ENCODE measurements at regions not wholly inside any gene's neighbourhood (a gene's known extent, or its start where the extent isn't known, plus 50 kb on each side); places are given as distances from the start of the nearest gene placed in this dataset.
A peak's percentile ranks its signal among the peaks of the same experiment; 100 is the strongest.

DNA sequence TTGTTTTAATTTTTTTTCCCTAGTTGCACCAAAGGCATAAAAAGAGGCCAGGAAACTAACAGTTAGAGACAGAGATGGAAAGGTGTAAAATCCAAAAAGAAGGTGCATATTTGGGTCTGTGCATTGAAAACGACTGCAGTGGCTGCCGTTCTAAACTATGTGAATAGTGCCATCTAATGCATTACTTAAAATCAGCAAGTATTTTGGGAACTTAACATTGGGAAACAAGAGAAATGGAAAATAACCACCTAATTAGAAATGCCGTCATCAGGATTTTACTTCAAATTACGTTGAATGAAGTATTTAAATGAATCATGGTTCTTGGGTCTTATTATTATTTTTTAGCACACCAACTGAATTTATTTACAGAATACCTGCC, 189.5 kb upstream of the MIR17HG start:
- Histone ChIP-seq H2AFZ (ENCODE audit: low read depth, low read length, poor library complexity, severe bottlenecking) (no peak overlapping the region), H3K4me3 (replicated peaks in 1 of 2; ENCODE audit: low read depth in 1 of 2, low read length in 2 of 2) (no peak overlapping the region), H3K9me3 (ENCODE audit: control insufficient read depth in 1 of 2, insufficient read depth in 1 of 2, low read depth in 1 of 2, low read length in 2 of 2) (no peaks in the 10 kb centered on the region), H3K27me3 (ENCODE audit: insufficient read depth, low read length) (peaks cover 14% of the 10 kb centered on the region; the same call in 1 of the 2 replicates), H3K9me2 (ENCODE audit: insufficient read depth) (no peaks in the 10 kb centered on the region), H3K4me1 (ENCODE audit: control insufficient read depth in 1 of 2, insufficient read depth in 2 of 2, low read length in 2 of 2) (no peaks in the 10 kb centered on the region), H3K27ac (ENCODE audit: low read depth, low read length) (no peak overlapping the region), H4K20me1 (ENCODE audit: insufficient read depth) (no peaks in the 10 kb centered on the region), H3K79me2 (ENCODE audit: insufficient read depth, low read length) (no peaks in the 10 kb centered on the region), H3K9ac (ENCODE audit: low read length) (no peak overlapping the region), H3K36me3 (ENCODE audit: control insufficient read depth in 1 of 2, insufficient read depth in 2 of 2, low read length in 2 of 2) (no peaks in the 10 kb centered on the region), H3K4me2 (ENCODE audit: low read length) (no peak overlapping the region)
- POLR2A ChIA-PET = no interaction called here
- BruUV-seq (replicated peaks) = no TSS peak
- TF ChIP-seq ZBTB33 (IDR thresholded peaks at IDR 0.05; ENCODE audit: extremely low read depth, insufficient replicate concordance, low read length) (no peak), TCF7L2 (IDR thresholded peaks at IDR 0.05; ENCODE audit: borderline replicate concordance, extremely low read depth, insufficient read depth, insufficient read length) (no peak), SP1 (IDR thresholded peaks at IDR 0.05; ENCODE audit: low read depth) (no peak), POLR2A (IDR thresholded peaks at IDR 0.05; ENCODE audit: borderline replicate concordance, extremely low read depth, insufficient read depth, insufficient read length) (no peak), EZH2 (IDR thresholded peaks at IDR 0.05) (no peak)
- RAD21 ChIA-PET (ENCODE audit: low non-redundant PET in 1 of 2, low total read pairs in 2 of 2, uncharacterized antibody in 2 of 2, unreplicated experiment in 2 of 2) = no interaction called here
- CTCF ChIA-PET = interaction anchor here (1.5 kb wide), 1 partner anchor 80 kb away, joined by 5 read pairs; no protein-coding TSS in a partner anchor
- DNase-seq (ENCODE audit: low read depth, low spot score) = no peak
- intact Hi-C loops (cut with micrococcal nuclease) = no loop called here
- ATAC-seq = no peak

- no peaks in the 10 kb centered on the region for H3K79me2 ChIP-seq (ENCODE audit: insufficient read depth, low read length)
- DNase-seq (ENCODE audit: low read depth, low spot score) (no peak), ATAC-seq (no peak)
- ChIA-PET RAD21 (ENCODE audit: low non-redundant PET in 1 of 2, low total read pairs in 2 of 2, uncharacterized antibody in 2 of 2, unreplicated experiment in 2 of 2) (no interaction called here), POLR2A (no interaction called here), CTCF (interaction anchor here (1.7 kb wide), 2 partner anchors 24 to 85 kb away, joined by 6 to 7 read pairs; no protein-coding TSS in a partner anchor)
- H3K4me3 ChIP-seq (replicated peaks in 1 of 2; ENCODE audit: low read depth in 1 of 2, low read length in 2 of 2) = no peak overlapping the region
- no peak overlapping the region for H2AFZ ChIP-seq (ENCODE audit: low read depth, low read length, poor library complexity, severe bottlenecking)
- H3K27me3 ChIP-seq (ENCODE audit: insufficient read depth, low read length) = peaks cover 6% of the 10 kb centered on the region; the same call in 1 of the 2 replicates
- no TSS peak for BruUV-seq (replicated peaks)
- no peaks in the 10 kb centered on the region for H4K20me1 ChIP-seq (ENCODE audit: insufficient read depth)
- intact Hi-C loops (cut with micrococcal nuclease) = no loop called here
- no peaks in the 10 kb centered on the region for H3K36me3 ChIP-seq (ENCODE audit: control insufficient read depth in 1 of 2, insufficient read depth in 2 of 2, low read length in 2 of 2)
- no peaks in the 10 kb centered on the region for H3K4me1 ChIP-seq (ENCODE audit: control insufficient read depth in 1 of 2, insufficient read depth in 2 of 2, low read length in 2 of 2)
- H3K9ac ChIP-seq (ENCODE audit: low read length) = no peak overlapping the region
- no peaks in the 10 kb centered on the region for H3K9me3 ChIP-seq (ENCODE audit: control insufficient read depth in 1 of 2, insufficient read depth in 1 of 2, low read depth in 1 of 2, low read length in 2 of 2)
- no peak for TF ChIP-seq EZH2phosphoT487 (IDR thresholded peaks at IDR 0.05; ENCODE audit: borderline replicate concordance)
- peak in 1 of 3 experiments; percentile 9; a peak in 1 of 6 replicates for TF ChIP-seq CTCF (IDR thresholded peaks at IDR 0.05 in 2 of 3, conservative IDR thresholded peaks at IDR 0.05 in 1 of 3; ENCODE audit: borderline replicate concordance in 1 of 3, insufficient read depth in 1 of 3, low read depth in 2 of 3, low read length in 2 of 3)
- no peak overlapping the region for H3K4me2 ChIP-seq (ENCODE audit: low read length)
- no peak overlapping the region for H3K27ac ChIP-seq (ENCODE audit: low read depth, low read length)
- H3K9me2 ChIP-seq (ENCODE audit: insufficient read depth) = no peaks in the 10 kb centered on the region
Observed at GRCh38 chr13:91162180-91162579, 185.3 kb upstream of the MIR17HG start.

Measured in HCT116 (cell line).